ENCODE measurements at regions not wholly inside any gene's neighbourhood (a gene's known extent, or its start where the extent isn't known, plus 50 kb on each side); places are given as distances from the start of the nearest gene placed in this dataset.

GRCh38 chr7:41633690-41634089 lies 69.2 kb downstream of the INHBA start:
- no peak for TF ChIP-seq CTCF (conservative IDR thresholded peaks at IDR 0.05)

GRCh38 chr7:41630741-41631140 lies 72.1 kb downstream of the INHBA start:
- no peak for TF ChIP-seq CTCF (conservative IDR thresholded peaks at IDR 0.05)
- no peak overlapping the region for H3K27ac ChIP-seq

More at GRCh38 chr7:41633690-41634089, 69.2 kb downstream of the INHBA start:
- no peak overlapping the region for H3K27ac ChIP-seq

GRCh38 chr7:41629711-41630111 lies 73.2 kb downstream of the INHBA start:
- H3K27ac ChIP-seq, result no peak overlapping the region
- TF ChIP-seq CTCF (conservative IDR thresholded peaks at IDR 0.05), result no peak

GRCh38 chr7:41628901-41629300 lies 74.0 kb downstream of the INHBA start:
- TF ChIP-seq CTCF (conservative IDR thresholded peaks at IDR 0.05), result no peak

GRCh38 chr7:41627645-41628298 lies 75.1 kb downstream of the INHBA start:
- no peak overlapping the region for H3K27ac ChIP-seq
- no peak for TF ChIP-seq CTCF (conservative IDR thresholded peaks at IDR 0.05)

More at GRCh38 chr7:41628901-41629300, 74.0 kb downstream of the INHBA start:
- no peak overlapping the region for H3K27ac ChIP-seq

- TF ChIP-seq CTCF (conservative IDR thresholded peaks at IDR 0.05), result no peak
- H3K27ac ChIP-seq, result no peak overlapping the region
Measured at GRCh38 chr7:41624818-41625217, 78.1 kb downstream of the INHBA start.

- no peak for TF ChIP-seq CTCF (conservative IDR thresholded peaks at IDR 0.05)
- no peak overlapping the region for H3K27ac ChIP-seq
Measured at GRCh38 chr7:41621953-41622831, 80.7 kb downstream of the INHBA start.
